Right cardiac atrium (tissue), 5 donors: ENCODE measurements at regions not wholly inside any gene's neighbourhood (a gene's known extent, or its start where the extent isn't known, plus 50 kb on each side); places are given as distances from the start of the nearest gene placed in this dataset.
"Not testable (repeated sequence)": the region's sequence is repeated elsewhere in the genome, so short reads cannot be mapped to it uniquely, and the experiment has no call there.

ENCODE experiments used
- ATAC-seq, 2 donors: fragments of 200-7000 bp; cut with Tn5 transposase; one replicate each; pipeline versions ENCODE4 v1.8.0 to v1.9.1; 2020; ENCODE audit warnings: moderate library complexity in 2 of 2, mild to moderate bottlenecking in 1 of 2
- DNase-seq, 3 donors: peaks; one replicate each; pipeline ENCODE4 v3.0.0-alpha.2; 2020
- H3K27ac ChIP-seq: one replicate; pipeline ENCODE4 v1.5.1; 2013; ENCODE audit warnings: mild to moderate bottlenecking, low read length, control low read depth, moderate library complexity
- H3K27me3 ChIP-seq: one replicate; pipeline ENCODE4 v1.6.1; 2013; ENCODE audit not compliant: control insufficient read depth, insufficient read depth
- H3K4me1 ChIP-seq: one replicate; pipeline ENCODE4 v1.6.1; 2013; ENCODE audit warnings: low read length; ENCODE audit not compliant: control insufficient read depth, insufficient read depth
- H3K4me3 ChIP-seq: one replicate; pipeline ENCODE4 v1.5.1; 2013; ENCODE audit warnings: low read length, control low read depth
- H3K9me3 ChIP-seq: one replicate; pipeline ENCODE4 v1.6.1; 2013; ENCODE audit warnings: low read length; ENCODE audit not compliant: control insufficient read depth
- WGBS: extraction: QIAGEN DNeasy Blood & Tissue Kit; methylation state at CpG from one replicate; pipeline ENCODE4 v1.1.7; 2013; 5-methylcytosine and 5-hydroxymethylcytosine counted together
- intact Hi-C, 4 donors: fragments of 100-400 bp; cut with DNase I; formaldehyde crosslinking; loops; one replicate each; pipeline versions ENCODE4 v1.11.0 to v1.14.0; 2022 to 2023
- donor health status: healthy with polysubstance abuse.
- donor health status: DM: no; HTN: yes; CAD: no.
- donor health status: DM: no; HTN: no; CAD: no.
- donor health status: DM: no; HTN: yes; CAD: no; lungs with severe emphysema.
- donor health status: DM: yes; HTN: yes; CAD: no.

DNA sequence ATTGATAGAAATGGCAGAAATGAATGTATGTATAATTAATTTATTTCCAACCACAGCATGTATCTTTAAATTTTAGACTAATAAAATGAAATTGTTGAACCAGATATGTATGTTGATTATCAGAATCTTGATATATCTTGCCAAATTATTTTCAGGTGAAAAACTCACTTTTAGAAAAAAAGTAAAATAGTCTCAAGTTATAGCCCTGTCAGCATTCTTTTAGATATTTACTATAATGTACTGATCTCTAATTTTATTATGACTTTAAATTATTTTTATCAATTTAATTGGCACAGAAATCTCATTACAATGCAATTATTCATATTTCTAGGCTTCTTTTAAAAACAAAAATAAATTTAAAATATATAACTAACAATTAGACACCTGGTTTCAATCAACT, 1990.4 kb upstream of the CDH6 start:
- Histone ChIP-seq H3K27me3 (no peaks in the 10 kb centered on the region), H3K4me1 (no peaks in the 10 kb centered on the region), H3K9me3 (no peaks in the 10 kb centered on the region), H3K27ac (no peak overlapping the region), H3K4me3 (no peak overlapping the region)
- intact Hi-C loops, result no loop called here
- DNase-seq (no peak), ATAC-seq (no peak)

- H3K4me3 ChIP-seq, result no peak overlapping the region
- H3K9me3 ChIP-seq, result no peaks in the 10 kb centered on the region
- 54% methylated on average over 2 of the region's 2 CpGs for WGBS
- no peaks in the 10 kb centered on the region for H3K27me3 ChIP-seq
- H3K27ac ChIP-seq, result no peak overlapping the region
- DNase-seq (no peak), ATAC-seq (no peak)
- no peaks in the 10 kb centered on the region for H3K4me1 ChIP-seq
- intact Hi-C loops, result no loop called here
These were observed 1995.6 kb upstream of the CDH6 start for GRCh38 chr5:29197631-29198454.

DNA sequence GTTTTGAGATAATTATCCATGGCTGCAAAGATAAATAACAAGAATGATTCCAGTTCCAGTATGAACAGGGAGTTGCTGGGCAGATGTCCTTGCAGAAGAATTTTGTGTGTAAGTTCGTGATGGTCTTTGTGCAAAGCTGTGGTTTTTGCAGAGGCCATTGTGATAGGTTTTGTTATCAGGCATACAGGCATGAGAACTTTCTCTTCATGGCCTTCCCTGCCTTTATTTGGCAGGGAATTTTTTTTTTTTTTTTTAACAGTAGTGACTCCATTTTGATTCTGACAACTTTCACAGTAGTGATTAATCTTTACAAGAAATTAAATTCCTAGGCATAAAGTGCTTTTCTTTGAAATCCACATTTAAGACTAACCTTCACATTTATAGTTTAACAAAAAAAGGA, 1999.5 kb upstream of the CDH6 start:
- 44% methylated on average over 1 of the region's 1 CpG for WGBS
- DNase-seq (no peak), ATAC-seq (no peak)
- intact Hi-C loops, result no loop called here
- Histone ChIP-seq H3K4me3 (no peak overlapping the region), H3K27me3 (no peaks in the 10 kb centered on the region), H3K4me1 (no peaks in the 10 kb centered on the region), H3K9me3 (no peaks in the 10 kb centered on the region), H3K27ac (no peak overlapping the region)

- H3K27ac ChIP-seq, H3K9me3 ChIP-seq, H3K4me3 ChIP-seq, ATAC-seq, DNase-seq, H3K4me1 ChIP-seq, H3K27me3 ChIP-seq, intact Hi-C loops: not testable (repeated sequence)
- WGBS, result 68% methylated on average over 25 of the region's 28 CpGs
These were observed 2002.0 kb upstream of the CDH6 start for GRCh38 chr5:29191269-29192048.

GRCh38 chr5:29190398-29190797, 2003.1 kb upstream of the CDH6 start:
- H3K9me3 ChIP-seq, DNase-seq, H3K27me3 ChIP-seq, ATAC-seq, intact Hi-C loops, H3K27ac ChIP-seq, H3K4me1 ChIP-seq, H3K4me3 ChIP-seq: not testable (repeated sequence)
- 55% methylated on average over 1 of the region's 1 CpG for WGBS

DNA sequence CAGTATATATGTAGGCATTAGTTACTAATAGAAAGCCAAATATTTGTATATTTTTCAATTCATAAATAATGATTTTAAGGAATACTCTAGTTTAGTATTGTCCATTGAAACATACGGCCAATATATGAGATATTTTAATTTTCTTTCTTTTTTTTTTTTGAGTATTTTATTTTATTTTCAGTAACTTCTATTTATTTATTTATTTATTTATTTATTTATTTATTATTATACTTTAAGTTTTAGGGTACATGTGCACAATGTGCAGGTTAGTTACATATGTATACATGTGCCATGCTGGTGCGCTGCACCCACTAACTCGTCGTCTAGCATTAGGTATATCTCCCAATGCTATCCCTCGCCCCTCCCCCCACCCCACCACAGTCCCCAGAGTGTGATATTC, 2007.1 kb upstream of the CDH6 start:
- intact Hi-C loops, DNase-seq, H3K4me3 ChIP-seq, H3K4me1 ChIP-seq, H3K9me3 ChIP-seq, ATAC-seq, H3K27me3 ChIP-seq, H3K27ac ChIP-seq: not testable (repeated sequence)
- 90% methylated on average over 1 of the region's 5 CpGs for WGBS

GRCh38 chr5:29185558-29185957, 2007.9 kb upstream of the CDH6 start:
- H3K4me3 ChIP-seq, result no peak overlapping the region
- H3K27me3 ChIP-seq, result no peaks in the 10 kb centered on the region
- no peaks in the 10 kb centered on the region for H3K9me3 ChIP-seq
- intact Hi-C loops, result no loop called here
- DNase-seq, result no peak
- WGBS, result 88% methylated on average over 1 of the region's 1 CpG
- H3K27ac ChIP-seq, result no peak overlapping the region
- ATAC-seq, result no peak
- H3K4me1 ChIP-seq, result no peaks in the 10 kb centered on the region

DNA sequence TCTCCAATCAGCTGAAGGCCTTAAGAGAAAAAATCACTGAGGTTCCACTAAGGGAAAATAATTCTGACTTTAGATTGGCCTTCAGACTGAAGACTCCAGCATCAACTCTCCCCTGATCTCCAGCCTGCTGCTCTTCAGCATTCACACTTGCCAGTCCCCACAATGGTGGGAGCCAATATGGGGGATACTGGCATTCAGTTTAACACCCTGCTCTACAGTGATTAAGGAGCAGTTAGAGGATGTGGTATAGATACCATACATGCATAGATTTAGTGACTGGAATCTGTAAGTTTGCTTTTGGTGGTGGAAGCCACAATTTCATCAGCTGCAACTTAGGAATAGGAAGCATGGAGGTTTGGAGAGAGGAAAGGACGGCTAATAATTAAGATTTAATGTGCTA, 2017.7 kb upstream of the CDH6 start:
- H3K4me3 ChIP-seq, result no peak overlapping the region
- H3K27ac ChIP-seq, result no peak overlapping the region
- peaks cover 4% of the 10 kb centered on the region for H3K9me3 ChIP-seq
- ATAC-seq, result no peak
- H3K4me1 ChIP-seq, result no peaks in the 10 kb centered on the region
- no peak for DNase-seq
- intact Hi-C loops, result no loop called here
- 65% methylated on average over 1 of the region's 1 CpG for WGBS
- no peaks in the 10 kb centered on the region for H3K27me3 ChIP-seq

- H3K4me3 ChIP-seq, result no peak overlapping the region
- peaks cover 5% of the 10 kb centered on the region for H3K9me3 ChIP-seq
- intact Hi-C loops, result no loop called here
- 85% methylated on average over 1 of the region's 1 CpG for WGBS
- no peaks in the 10 kb centered on the region for H3K4me1 ChIP-seq
- no peaks in the 10 kb centered on the region for H3K27me3 ChIP-seq
- DNase-seq (no peak), ATAC-seq (no peak)
- H3K27ac ChIP-seq, result no peak overlapping the region
These were observed 2022.9 kb upstream of the CDH6 start for GRCh38 chr5:29170599-29170998.

DNA sequence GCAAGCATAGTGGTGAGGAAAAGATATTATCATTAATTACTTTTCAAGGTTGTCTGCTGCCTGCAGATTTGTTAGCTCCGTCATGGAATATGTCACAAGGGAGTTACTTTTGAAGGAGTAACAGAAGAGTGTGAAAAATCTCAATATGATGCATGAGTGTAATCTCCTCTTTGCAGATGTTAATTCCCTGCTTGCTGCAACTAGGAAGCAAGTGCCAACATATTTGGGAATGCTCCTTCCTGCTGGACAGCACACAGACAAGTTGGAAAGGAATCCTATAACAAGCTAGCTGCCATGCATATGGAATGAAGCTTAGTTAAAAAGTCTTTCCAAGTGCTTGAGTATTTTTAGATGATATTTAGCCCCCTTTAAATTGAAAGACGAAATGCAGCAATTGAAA, 2023.6 kb upstream of the CDH6 start:
- Histone ChIP-seq H3K9me3 (peaks cover 5% of the 10 kb centered on the region), H3K4me1 (no peaks in the 10 kb centered on the region), H3K27me3 (no peaks in the 10 kb centered on the region), H3K4me3 (no peak overlapping the region), H3K27ac (no peak overlapping the region)
- 20% methylated on average over 2 of the region's 2 CpGs for WGBS
- DNase-seq (no peak), ATAC-seq (no peak)
- intact Hi-C loops, result no loop called here

- Histone ChIP-seq H3K9me3 (peaks cover 5% of the 10 kb centered on the region), H3K27ac (no peak overlapping the region), H3K4me1 (no peaks in the 10 kb centered on the region), H3K4me3 (no peak overlapping the region), H3K27me3 (no peaks in the 10 kb centered on the region)
- DNase-seq, result no peak
- 63% methylated on average over 1 of the region's 1 CpG for WGBS
- intact Hi-C loops, result no loop called here
- no peak for ATAC-seq
These were observed 2031.2 kb upstream of the CDH6 start for GRCh38 chr5:29162297-29162696.
